Peyer's patch (tissue), 4 donors: ENCODE measurements at regions not wholly inside any gene's neighbourhood (a gene's known extent, or its start where the extent isn't known, plus 50 kb on each side); places are given as distances from the start of the nearest gene placed in this dataset.

Experiments used
- CTCF ChIP-seq, 6 experiments: fragments of 450-650 bp in 4 of 6; fragments of 200-600 bp in 2 of 6; sonication (generic) in 1 of 6; IDR thresholded peaks; one replicate each; pipeline ENCODE4 v1.5.1; 2017 to 2019; ENCODE audit warnings: antibody characterized with exemption in 6 of 6, mild to moderate bottlenecking in 3 of 6, moderate library complexity in 1 of 6
- POLR2A ChIP-seq, 2 donors: fragments of 450-650 bp; IDR thresholded peaks; one replicate each; pipeline ENCODE4 v1.5.1; 2017; ENCODE audit warnings: antibody characterized with exemption in 2 of 2, mild to moderate bottlenecking in 2 of 2, moderate library complexity in 2 of 2

GRCh38 chr4:151997461-151997860, 236.7 kb upstream of the GATB start:
- no peak for TF ChIP-seq CTCF (IDR thresholded peaks at IDR 0.05)
- no peak for TF ChIP-seq POLR2A (IDR thresholded peaks at IDR 0.05)
